ENCODE measurements at regions not wholly inside any gene's neighbourhood (a gene's known extent, or its start where the extent isn't known, plus 50 kb on each side); places are given as distances from the start of the nearest gene placed in this dataset.
"Not testable (repeated sequence)": the region's sequence is repeated elsewhere in the genome, so short reads cannot be mapped to it uniquely, and the experiment has no call there.

GRCh38 chr5:21483790-21484497 is 1369.2 kb downstream of the CDH12 start:
- not testable (repeated sequence) for H3K4me3 ChIP-seq (ENCODE audit: low read length); H3K9ac ChIP-seq (ENCODE audit: low read depth, low read length)
- 98% methylated on average over 16 of the region's 19 CpGs for WGBS

GRCh38 chr5:21482983-21483650 is 1370.0 kb downstream of the CDH12 start:
- not testable (repeated sequence) for H3K4me1 ChIP-seq (ENCODE audit: insufficient read depth, low read length); H3K27ac ChIP-seq (ENCODE audit: low read depth, low read length); H3K9me3 ChIP-seq (ENCODE audit: insufficient read depth, low read depth, low read length); H3K27me3 ChIP-seq (ENCODE audit: insufficient read depth, low read length); H3K9ac ChIP-seq (ENCODE audit: low read depth, low read length); H3K4me3 ChIP-seq (ENCODE audit: low read length); H3K36me3 ChIP-seq (ENCODE audit: insufficient read depth, low read length)
- 95% methylated on average over 16 of the region's 22 CpGs for WGBS

More at GRCh38 chr5:21483790-21484497, 1369.2 kb downstream of the CDH12 start:
- not testable (repeated sequence) for H3K27me3 ChIP-seq (ENCODE audit: insufficient read depth, low read length); H3K4me1 ChIP-seq (ENCODE audit: insufficient read depth, low read length); H3K36me3 ChIP-seq (ENCODE audit: insufficient read depth, low read length); H3K27ac ChIP-seq (ENCODE audit: low read depth, low read length); H3K9me3 ChIP-seq (ENCODE audit: insufficient read depth, low read depth, low read length)

GRCh38 chr5:21482522-21482921 is 1370.6 kb downstream of the CDH12 start:
- 97% methylated on average over 13 of the region's 13 CpGs for WGBS
- H3K27me3 ChIP-seq (ENCODE audit: insufficient read depth, low read length); H3K9me3 ChIP-seq (ENCODE audit: insufficient read depth, low read depth, low read length); H3K36me3 ChIP-seq (ENCODE audit: insufficient read depth, low read length); H3K9ac ChIP-seq (ENCODE audit: low read depth, low read length); H3K4me1 ChIP-seq (ENCODE audit: insufficient read depth, low read length); H3K27ac ChIP-seq (ENCODE audit: low read depth, low read length); H3K4me3 ChIP-seq (ENCODE audit: low read length): not testable (repeated sequence)

GRCh38 chr5:21481320-21482270 is 1371.5 kb downstream of the CDH12 start:
- not testable (repeated sequence) for H3K4me1 ChIP-seq (ENCODE audit: insufficient read depth, low read length); H3K36me3 ChIP-seq (ENCODE audit: insufficient read depth, low read length); H3K9ac ChIP-seq (ENCODE audit: low read depth, low read length); H3K4me3 ChIP-seq (ENCODE audit: low read length); H3K27me3 ChIP-seq (ENCODE audit: insufficient read depth, low read length); H3K9me3 ChIP-seq (ENCODE audit: insufficient read depth, low read depth, low read length); H3K27ac ChIP-seq (ENCODE audit: low read depth, low read length)
- WGBS = 94% methylated on average over 23 of the region's 24 CpGs

DNA sequence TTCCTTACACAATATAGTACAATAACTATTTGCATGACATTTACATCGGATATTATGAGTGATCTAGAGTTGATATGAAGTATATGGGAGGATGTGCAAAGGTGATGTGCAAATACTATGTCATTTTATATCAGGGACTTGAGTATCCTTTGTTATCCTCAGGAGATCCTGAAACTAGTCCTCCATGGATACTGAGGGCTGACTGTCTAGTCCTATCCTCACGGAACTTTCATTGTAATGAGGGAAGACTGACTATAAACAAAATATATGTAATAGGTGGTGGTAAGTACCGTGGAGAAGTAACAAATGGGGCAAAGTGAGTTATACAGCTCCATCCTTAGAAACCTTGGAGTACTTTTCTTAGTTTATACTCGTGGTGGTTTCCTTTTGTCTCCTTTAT is 1373.1 kb downstream of the CDH12 start:
- 100% methylated on average over 1 of the region's 4 CpGs for WGBS
- not testable (repeated sequence) for H3K4me3 ChIP-seq (ENCODE audit: low read length); H3K4me1 ChIP-seq (ENCODE audit: insufficient read depth, low read length); H3K27ac ChIP-seq (ENCODE audit: low read depth, low read length); H3K9me3 ChIP-seq (ENCODE audit: insufficient read depth, low read depth, low read length); H3K9ac ChIP-seq (ENCODE audit: low read depth, low read length); H3K27me3 ChIP-seq (ENCODE audit: insufficient read depth, low read length); H3K36me3 ChIP-seq (ENCODE audit: insufficient read depth, low read length)

DNA sequence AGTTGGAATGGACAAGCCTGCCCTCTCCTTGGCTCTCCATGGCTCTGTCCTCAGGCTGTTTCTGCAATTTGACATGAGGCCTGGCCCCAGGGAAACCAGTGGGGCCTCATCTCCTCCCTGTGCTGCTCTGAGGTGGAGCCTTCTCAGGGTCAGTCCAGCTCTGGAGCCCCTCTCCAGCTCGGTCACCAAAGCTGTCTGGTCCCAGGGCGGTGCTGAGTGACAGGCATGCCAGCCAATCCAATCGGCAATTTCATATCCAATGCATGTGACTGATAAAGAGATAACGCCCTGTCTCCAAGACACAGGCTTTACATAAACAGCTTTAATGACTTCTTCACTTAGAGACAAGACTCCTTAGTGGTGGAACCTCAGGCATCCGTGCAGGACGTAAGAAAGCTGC is 1379.2 kb downstream of the CDH12 start:
- H3K27ac ChIP-seq (ENCODE audit: low read depth, low read length); H3K9me3 ChIP-seq (ENCODE audit: insufficient read depth, low read depth, low read length); H3K4me1 ChIP-seq (ENCODE audit: insufficient read depth, low read length); H3K36me3 ChIP-seq (ENCODE audit: insufficient read depth, low read length); H3K27me3 ChIP-seq (ENCODE audit: insufficient read depth, low read length); H3K9ac ChIP-seq (ENCODE audit: low read depth, low read length); H3K4me3 ChIP-seq (ENCODE audit: low read length): not testable (repeated sequence)
- WGBS = 92% methylated on average over 4 of the region's 6 CpGs

DNA sequence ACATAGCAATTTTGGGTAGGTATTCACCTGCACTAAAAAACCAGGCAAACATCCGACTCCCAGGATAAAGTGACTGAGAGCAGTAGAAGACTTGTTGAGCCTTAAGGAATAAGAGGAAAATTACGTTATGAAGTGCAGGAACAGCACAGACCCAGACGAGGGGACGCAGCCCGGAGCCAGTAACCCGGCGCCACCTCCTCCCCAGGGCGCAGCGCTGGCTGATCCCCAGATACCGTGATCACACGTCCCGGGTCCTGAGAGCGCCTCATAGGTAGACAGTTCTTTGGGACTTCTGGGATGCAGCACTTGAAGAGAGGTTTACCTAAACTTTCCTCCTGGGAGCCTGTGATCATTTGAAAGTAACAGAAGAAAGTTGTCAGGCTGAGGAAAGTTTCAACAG is 1379.7 kb downstream of the CDH12 start:
- not testable (repeated sequence) for H3K4me1 ChIP-seq (ENCODE audit: insufficient read depth, low read length); H3K9me3 ChIP-seq (ENCODE audit: insufficient read depth, low read depth, low read length); H3K4me3 ChIP-seq (ENCODE audit: low read length); H3K27me3 ChIP-seq (ENCODE audit: insufficient read depth, low read length); H3K9ac ChIP-seq (ENCODE audit: low read depth, low read length); H3K27ac ChIP-seq (ENCODE audit: low read depth, low read length); H3K36me3 ChIP-seq (ENCODE audit: insufficient read depth, low read length)
- WGBS = 96% methylated on average over 13 of the region's 13 CpGs

DNA sequence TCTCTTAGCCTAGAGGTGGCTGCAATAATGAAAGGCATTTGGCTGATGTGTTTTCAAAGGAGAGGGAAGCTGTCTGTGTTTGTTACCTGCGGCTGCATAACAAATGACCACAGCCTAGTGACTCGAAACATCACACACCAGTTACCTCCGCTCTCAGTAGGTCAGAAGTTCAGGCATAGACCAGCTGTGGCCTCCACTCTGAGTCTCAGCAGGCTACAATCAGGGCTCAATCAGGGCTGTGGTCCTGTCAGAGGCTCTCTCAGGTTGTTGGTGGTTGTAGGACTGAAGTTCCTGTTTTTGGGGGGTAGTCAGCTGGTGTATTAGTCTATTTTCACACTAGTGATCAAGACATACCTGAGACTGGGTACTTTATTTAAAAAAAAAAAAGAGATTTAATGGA is 1381.5 kb downstream of the CDH12 start:
- WGBS = 96% methylated on average over 3 of the region's 3 CpGs
- not testable (repeated sequence) for H3K27me3 ChIP-seq (ENCODE audit: insufficient read depth, low read length); H3K36me3 ChIP-seq (ENCODE audit: insufficient read depth, low read length); H3K4me1 ChIP-seq (ENCODE audit: insufficient read depth, low read length); H3K27ac ChIP-seq (ENCODE audit: low read depth, low read length); H3K4me3 ChIP-seq (ENCODE audit: low read length); H3K9me3 ChIP-seq (ENCODE audit: insufficient read depth, low read depth, low read length); H3K9ac ChIP-seq (ENCODE audit: low read depth, low read length)

DNA sequence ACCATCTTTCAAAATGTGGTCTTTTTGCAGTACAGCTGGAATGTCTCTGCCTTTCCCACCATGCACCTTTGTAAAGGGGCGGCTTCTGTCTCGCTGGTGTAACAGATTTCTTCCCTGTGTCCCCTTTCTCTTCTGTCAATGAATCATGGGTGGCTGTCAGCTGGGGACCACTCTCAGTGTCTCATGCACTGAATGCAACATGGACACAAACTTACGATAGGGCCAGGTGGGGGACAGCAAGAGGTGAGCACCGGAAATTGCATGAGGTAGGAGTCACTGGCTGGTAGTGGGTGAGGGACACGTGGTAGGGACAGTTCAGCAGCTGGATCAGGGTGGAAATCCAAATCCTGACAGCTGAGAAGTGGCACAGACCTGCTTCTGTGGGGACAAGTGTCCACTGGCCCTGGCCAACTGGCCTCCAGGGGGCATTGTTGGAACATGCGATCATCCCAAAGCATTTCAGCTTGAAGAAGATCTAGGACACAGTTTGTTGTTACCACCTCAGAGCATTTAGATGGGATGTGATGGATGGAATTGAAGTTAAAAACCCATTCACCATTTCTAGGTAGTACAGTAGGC is 1383.5 kb downstream of the CDH12 start:
- not testable (repeated sequence) for H3K4me3 ChIP-seq (ENCODE audit: low read length); H3K36me3 ChIP-seq (ENCODE audit: insufficient read depth, low read length); H3K27ac ChIP-seq (ENCODE audit: low read depth, low read length); H3K9ac ChIP-seq (ENCODE audit: low read depth, low read length); H3K4me1 ChIP-seq (ENCODE audit: insufficient read depth, low read length); H3K27me3 ChIP-seq (ENCODE audit: insufficient read depth, low read length); H3K9me3 ChIP-seq (ENCODE audit: insufficient read depth, low read depth, low read length)
- 89% methylated on average over 5 of the region's 6 CpGs for WGBS

DNA sequence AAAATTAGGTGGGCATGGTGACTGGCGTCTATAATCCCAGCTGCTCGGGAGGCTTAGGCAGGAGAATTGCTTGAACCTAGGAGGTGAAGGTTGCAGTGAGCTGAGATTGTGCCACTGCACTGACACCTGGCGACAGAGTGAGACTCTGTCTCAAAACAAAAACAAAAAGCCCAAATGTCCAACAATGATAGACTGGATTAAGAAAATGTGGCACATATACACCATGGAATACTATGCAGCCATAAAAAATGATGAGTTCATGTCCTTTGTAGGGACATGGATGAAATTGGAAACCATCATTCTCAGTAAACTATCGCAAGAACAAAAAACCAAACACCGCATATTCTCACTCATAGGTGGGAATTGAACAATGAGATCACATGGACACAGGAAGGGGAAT is 1385.6 kb downstream of the CDH12 start:
- not testable (repeated sequence) for H3K4me3 ChIP-seq (ENCODE audit: low read length); H3K27ac ChIP-seq (ENCODE audit: low read depth, low read length); H3K9me3 ChIP-seq (ENCODE audit: insufficient read depth, low read depth, low read length); H3K36me3 ChIP-seq (ENCODE audit: insufficient read depth, low read length); H3K4me1 ChIP-seq (ENCODE audit: insufficient read depth, low read length); H3K27me3 ChIP-seq (ENCODE audit: insufficient read depth, low read length); H3K9ac ChIP-seq (ENCODE audit: low read depth, low read length)
- 100% methylated on average over 1 of the region's 5 CpGs for WGBS

DNA sequence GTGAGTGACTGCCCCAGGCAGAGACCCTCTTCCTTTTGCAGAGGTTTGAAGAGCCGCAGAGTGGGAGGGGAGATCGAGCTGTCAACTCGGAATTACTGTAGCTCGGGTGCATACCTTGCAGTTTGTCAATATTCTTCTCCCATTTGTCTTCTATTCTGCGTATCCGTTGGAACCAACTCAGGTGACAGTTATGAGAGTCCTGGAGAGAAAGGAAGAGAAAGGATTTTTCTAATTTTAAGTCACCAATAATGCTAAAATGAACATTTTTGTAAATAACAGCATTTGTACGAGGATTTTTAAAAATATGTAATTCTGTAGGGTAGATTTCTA is 1393.4 kb downstream of the CDH12 start:
- no CpG with 5 or more reads among the region's 7 CpGs for WGBS
- H3K4me3 ChIP-seq (ENCODE audit: low read length) = peak overlapping the region; percentile 71
- H3K4me1 ChIP-seq (ENCODE audit: insufficient read depth, low read length); H3K36me3 ChIP-seq (ENCODE audit: insufficient read depth, low read length); H3K9ac ChIP-seq (ENCODE audit: low read depth, low read length); H3K27me3 ChIP-seq (ENCODE audit: insufficient read depth, low read length); H3K27ac ChIP-seq (ENCODE audit: low read depth, low read length); H3K9me3 ChIP-seq (ENCODE audit: insufficient read depth, low read depth, low read length): not testable (repeated sequence)
